GM21390 (cell line): ENCODE measurements at regions not wholly inside any gene's neighbourhood (a gene's known extent, or its start where the extent isn't known, plus 50 kb on each side); places are given as distances from the start of the nearest gene placed in this dataset.
"Not testable (repeated sequence)": the region's sequence is repeated elsewhere in the genome, so short reads cannot be mapped to it uniquely, and the experiment has no call there.

Experiments
- ATAC-seq: cut with Tn5 transposase; IDR thresholded peaks from one replicate; pipeline ENCODE4 v1.9.1; 2021; ENCODE audit not compliant: unreplicated experiment

GRCh38 chr4:38330321-38330720 is 333.7 kb upstream of the KLF3 start:
- no peak for ATAC-seq

DNA sequence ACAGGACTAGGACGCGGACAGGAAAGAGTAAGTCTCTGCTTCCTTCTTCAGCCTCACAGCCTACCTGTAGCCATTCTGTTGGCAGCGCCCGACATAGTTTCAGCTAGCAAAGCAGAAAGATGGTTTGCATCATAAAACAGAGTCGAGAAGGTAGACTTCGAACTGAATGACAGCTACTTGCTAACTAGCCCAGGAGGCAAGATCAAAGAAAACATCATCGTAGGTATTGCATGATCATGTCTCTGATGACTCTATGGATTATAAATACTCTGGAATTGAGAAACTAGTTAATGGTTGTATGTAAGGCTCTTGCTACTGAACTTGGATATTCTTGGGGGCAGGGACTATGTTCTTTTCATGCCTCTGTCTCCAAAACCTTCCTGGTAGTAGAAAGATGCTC is 333.1 kb upstream of the KLF3 start:
- ATAC-seq: no peak

- no peak for ATAC-seq
Measured at GRCh38 chr4:38332699-38333098, 331.3 kb upstream of the KLF3 start.

DNA sequence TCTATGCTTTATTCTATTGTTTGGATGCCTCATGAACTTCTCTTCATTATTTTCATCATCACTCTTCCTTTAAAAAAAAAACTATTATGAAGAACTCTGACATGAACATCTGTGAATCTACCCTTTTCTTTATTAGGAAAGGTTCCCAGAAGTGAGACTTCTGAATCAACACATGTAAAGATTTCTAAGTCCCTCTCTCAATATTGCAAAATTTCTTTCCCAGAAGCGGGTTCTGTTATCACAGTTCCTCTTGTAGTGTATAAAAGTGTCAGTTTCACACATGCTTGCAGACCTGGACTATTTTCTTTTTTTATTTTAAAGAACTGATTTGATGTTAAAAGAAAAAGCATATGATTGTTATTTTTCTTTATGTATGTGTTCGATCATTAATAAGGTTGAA is 330.8 kb upstream of the KLF3 start:
- ATAC-seq: no peak

DNA sequence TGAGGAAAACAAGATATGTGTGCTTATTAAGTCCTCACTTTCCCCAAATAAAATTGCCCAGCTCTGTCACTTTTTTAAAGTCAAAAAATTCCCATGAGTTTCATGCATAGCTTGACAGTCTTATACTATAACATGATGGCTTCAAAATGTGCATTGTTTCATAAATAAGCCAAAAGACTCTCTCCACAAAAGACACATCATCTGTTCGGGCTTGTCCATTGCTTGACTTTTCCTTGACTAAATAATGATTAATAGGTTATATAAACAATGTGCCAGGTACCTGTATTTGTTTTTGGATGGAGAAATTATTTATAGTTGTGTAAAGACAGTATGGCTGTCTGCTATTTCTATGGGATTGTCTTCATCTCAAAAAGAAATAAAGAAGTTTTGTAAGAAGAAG is 329.2 kb upstream of the KLF3 start:
- no peak for ATAC-seq

- not testable (repeated sequence) for ATAC-seq
Measured at GRCh38 chr4:38338939-38339338, 325.1 kb upstream of the KLF3 start.

- no peak for ATAC-seq
Measured at GRCh38 chr4:38343608-38344007, 320.4 kb upstream of the KLF3 start.

DNA sequence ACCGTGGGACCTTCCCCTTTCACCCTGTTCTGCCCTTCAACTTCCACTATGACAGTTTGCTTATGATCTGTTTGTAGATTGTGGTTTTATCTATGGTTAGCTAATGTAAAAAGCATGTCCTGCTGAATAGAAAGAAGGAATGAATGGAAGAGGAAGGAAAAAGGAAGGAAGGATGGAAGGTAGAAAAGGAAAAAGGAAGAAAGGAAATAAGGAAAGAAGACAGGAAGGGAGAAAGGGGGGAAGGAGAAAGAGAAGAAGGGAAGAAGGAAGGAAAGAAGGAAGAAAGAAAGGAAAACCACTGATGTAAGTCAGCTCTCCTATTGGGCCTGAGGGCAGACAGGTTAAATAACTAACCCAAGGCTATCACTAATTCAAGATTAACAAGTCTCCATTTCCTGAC is 319.1 kb upstream of the KLF3 start:
- ATAC-seq: no peak

DNA sequence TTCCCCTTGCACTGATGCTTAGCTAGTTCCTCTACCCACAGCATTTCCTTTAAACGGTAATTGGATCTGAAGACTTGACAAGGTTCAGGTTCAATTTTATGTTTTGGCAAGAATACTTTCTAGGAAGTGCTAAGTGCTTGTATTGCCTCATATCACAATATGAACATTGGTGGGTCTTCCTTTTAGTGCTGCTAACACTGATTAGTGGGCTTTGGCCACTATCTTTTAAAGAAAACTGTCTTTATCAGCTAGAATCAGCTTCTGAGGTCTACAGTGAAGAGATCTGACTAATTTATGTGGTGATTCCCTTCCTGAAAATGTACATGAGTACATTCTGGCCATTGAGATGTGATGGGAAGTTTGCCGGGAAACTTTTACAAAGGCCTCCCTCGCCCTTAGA is 316.7 kb upstream of the KLF3 start:
- no peak for ATAC-seq

DNA sequence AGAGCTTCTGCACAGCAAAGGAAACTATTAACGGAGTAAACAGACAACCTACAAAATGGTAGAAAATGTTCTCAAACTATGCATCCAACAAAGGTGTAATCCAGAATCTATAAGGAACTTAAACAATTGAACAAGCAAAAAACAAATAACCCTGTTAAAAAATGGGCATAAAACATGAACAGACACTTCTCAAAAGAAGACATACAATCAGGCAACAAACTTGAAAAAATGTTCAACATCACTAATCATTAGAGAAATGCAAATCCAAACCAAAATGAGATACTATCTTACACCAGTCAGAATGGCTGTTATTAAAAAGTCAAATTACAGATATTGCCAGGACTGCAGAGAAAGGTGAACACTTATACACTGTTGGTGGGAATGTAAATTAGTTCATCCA is 309.6 kb upstream of the KLF3 start:
- ATAC-seq: no peak

DNA sequence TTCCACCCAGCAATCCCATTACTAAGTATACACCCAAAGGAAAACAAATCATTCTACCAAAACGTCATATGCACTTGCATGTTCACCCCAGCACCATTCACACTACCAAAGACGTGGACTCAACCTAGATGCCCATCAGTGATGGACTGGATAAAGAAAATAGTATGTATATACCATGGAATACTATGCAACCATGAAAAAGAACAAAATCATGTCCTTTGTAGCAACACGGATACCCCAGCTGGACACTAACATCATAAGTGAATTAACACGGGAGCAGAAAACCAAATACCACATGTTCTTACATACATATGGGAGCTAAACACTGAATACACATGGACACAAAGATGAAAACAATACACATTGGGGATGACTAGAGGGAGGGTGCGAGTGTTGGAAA is 309.1 kb upstream of the KLF3 start:
- no peak for ATAC-seq

DNA sequence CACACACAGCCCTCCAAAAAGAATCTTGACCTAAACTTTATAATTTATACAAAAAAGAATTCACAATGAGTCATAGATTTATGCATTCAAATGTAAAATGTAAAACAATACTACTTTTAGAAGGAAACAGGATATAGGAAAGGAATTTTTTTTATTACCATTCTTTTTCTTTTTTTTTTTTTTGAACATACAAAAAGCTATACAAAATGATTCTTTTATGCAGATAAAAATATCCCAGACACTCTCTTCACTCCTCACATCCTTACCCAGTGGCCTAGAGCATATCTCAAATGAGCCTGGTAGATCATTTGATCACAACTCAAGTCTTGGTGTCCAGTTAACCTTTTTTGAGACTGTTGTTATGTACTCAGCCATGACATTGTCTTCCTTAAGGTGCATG is 307.3 kb upstream of the KLF3 start:
- ATAC-seq: no peak

- ATAC-seq: no peak
Measured at GRCh38 chr4:38357546-38357945, 306.5 kb upstream of the KLF3 start.

DNA sequence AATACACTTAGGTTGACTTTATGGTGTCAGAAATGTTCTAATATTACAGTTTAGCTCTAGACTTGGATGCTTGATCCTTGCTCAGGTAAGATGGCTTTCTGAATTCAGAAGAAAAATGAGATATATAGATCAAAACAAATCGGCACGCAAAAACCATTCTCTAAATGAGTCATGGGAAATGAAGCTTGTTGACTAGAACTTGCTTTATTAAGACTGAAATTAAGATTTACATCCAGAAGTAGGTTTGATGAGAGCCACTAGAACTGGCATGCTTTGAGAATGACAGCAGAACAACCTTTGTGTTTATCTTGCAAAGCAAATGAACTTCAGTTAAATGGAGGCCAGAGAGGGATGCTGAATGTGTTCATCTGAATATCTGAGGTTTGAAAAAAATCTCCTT is 304.9 kb upstream of the KLF3 start:
- ATAC-seq: no peak

DNA sequence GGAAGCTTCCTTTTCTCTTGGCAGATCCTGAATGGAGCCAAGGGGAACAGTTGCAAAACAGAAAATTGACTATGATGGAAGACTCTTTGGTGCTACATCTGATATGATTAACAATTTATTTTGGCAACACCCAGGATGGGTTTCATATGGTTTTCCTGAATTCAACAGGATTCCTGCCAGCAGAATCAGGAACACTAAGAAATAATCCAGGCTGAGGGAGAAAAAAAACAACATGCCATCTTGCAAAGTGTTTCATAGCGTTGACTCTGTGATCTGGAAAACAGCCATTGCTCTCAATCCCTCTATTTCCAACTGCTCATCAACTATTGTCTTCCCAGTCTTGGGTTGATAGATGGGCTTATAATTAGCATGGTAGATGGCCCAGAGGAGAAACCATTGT is 303.8 kb upstream of the KLF3 start:
- no peak for ATAC-seq

DNA sequence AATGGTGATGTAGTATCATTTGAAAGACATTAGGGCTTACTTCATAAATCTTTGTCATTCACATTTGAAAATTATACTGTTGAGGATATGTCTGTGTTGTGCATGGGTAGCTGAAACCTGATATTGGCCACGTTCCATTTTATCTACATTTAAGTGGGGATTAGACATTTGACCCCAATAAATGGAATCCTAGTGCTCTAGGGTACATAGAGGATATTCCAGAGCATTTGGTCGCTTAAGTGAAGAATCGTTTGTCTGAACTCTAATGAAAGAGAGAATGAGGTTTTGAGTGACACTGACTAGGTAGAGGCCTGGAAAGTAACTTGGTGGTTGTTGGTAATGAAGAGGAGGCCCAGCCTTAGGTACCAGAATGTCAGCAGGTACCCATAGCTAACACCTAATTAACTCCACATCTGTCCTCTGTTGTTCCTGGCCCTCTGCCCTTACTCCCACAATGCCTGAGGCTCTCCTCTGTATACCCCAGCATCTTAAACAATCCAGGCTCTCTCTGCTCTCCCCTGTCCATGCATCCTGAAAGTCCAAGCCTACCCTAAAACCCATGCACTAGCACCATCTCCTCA is 299.5 kb upstream of the KLF3 start:
- ATAC-seq: no peak

DNA sequence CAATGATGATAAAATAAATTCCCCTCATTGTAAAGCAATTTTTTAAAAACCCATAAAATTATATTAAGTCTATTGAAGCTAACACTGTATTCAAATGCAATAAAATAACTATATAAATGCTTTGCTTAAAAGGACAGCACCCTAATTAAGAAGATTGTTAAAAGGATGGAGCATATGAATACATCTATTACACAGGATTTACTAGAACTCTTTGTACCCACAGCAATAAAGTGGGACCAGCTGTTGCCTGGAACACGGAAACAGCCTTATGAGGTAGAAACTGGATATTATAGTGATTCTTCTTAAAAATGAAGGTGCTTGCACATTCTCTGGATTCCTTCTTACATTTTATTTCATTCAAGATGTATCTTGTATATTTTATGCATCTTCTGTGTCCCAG is 298.7 kb upstream of the KLF3 start:
- ATAC-seq: no peak

DNA sequence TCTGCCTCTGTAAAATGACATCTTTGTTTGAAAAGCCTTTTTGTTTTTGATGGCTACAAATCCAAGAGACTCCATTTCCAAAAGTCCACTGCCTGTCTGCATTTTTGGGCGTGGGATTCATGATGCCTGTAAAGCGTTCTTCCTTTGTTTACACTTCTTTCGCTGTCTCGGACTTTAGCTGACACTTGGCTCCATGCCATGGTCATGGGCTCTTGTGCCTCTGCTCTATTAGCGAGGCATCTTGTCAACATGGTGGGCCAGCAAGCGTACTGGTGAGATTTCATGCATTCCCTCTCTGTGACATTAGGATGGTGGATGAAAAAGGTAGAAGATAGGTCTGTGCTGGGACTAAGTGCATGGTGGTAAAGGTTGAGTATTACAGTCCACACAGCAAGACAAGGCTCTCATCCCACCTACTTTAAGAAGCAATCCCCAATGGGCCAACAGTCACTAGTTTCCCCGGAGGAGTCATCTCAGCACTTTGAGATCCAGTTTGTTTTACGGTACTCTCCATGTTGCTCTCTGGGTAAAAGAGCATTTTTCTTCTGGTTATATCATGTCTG is 298.2 kb upstream of the KLF3 start:
- ATAC-seq: no peak

DNA sequence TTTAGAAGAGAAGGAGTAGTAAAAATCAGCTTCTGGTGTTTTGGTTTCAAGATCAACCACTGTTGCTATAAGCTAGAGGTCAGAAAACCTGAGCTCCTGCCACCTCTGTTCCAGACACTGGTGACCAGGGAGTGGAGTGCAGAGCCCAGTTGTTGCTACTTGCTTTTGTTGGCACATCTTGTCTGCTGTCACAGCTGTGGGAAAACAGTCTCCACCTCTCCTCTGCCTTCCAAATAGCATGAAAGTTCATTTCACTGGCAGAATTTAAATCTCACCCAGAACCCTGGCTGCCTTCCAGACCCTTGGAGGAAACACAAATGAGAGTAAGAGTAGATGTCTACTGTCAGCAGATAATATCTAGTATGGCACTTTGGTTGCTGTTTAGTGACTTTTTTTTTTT is 297.5 kb upstream of the KLF3 start:
- no peak for ATAC-seq

GRCh38 chr4:38366997-38367396 is 297.0 kb upstream of the KLF3 start:
- ATAC-seq: no peak

DNA sequence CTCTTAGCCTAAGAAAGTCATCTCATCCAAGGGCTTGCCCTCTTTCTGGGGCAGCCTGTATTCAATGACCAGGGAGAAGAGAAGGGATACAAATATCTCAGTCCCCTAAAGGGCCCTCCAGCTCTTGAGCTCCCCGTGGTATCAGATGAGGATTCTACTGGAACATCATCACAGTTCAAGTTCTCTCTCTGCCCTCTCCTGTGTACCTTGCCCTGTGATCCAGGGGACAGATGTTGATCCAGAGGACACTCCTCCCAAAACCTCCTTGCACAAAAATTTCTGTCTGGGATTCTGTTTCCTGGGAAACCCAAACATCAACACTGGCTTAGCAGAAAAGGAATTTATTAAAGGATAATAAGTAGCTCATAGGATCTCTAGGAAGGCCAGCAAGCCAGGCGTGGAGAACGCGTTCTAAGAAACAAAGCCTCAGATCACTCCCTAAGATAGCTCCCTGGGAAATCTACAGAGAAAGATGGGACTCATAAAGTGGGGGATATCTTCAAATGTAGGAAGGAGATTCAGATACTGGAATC is 296.3 kb upstream of the KLF3 start:
- ATAC-seq: no peak

GRCh38 chr4:38368613-38369012 is 295.4 kb upstream of the KLF3 start:
- ATAC-seq: no peak

GRCh38 chr4:38371391-38371851 is 292.6 kb upstream of the KLF3 start:
- no peak for ATAC-seq
